CD4-positive, alpha-beta memory T cell (primary cell): ENCODE measurements at regions not wholly inside any gene's neighbourhood (a gene's known extent, or its start where the extent isn't known, plus 50 kb on each side); places are given as distances from the start of the nearest gene placed in this dataset.

ENCODE experiments used
- CTCF ChIA-PET: fragments of 350-600 bp; sonication (Branson Sonifier 250); formaldehyde crosslinking; loops from one replicate; lab custom pipeline; 2021; ENCODE audit warnings: inconsistent platforms; ENCODE audit not compliant: partially characterized antibody; lab: Charles Lee
- POLR2A ChIA-PET: fragments of 350-600 bp; sonication (Branson Sonifier 250); formaldehyde crosslinking; loops from one replicate; lab custom pipeline; 2021; ENCODE audit not compliant: partially characterized antibody; lab: Charles Lee
- DNase-seq, 5 donors: peaks; one replicate each; pipeline versions ENCODE4 v3.0.0 to v3.0.0-alpha.2; 2020 to 2022; ENCODE audit warnings: mixed read lengths in 1 of 5
- H3K27ac ChIP-seq: one replicate; pipeline ENCODE4 v1.7.0; 2013; ENCODE audit warnings: low read depth, low read length
- H3K27me3 ChIP-seq: 2 replicates; pipeline ENCODE4 v1.7.0; 2013; ENCODE audit warnings: mild to moderate bottlenecking, low read length, moderate library complexity; ENCODE audit not compliant: insufficient read depth
- H3K36me3 ChIP-seq: 2 replicates; pipeline ENCODE4 v1.7.0; 2013; ENCODE audit warnings: mild to moderate bottlenecking, low read length, moderate library complexity; ENCODE audit not compliant: insufficient read depth
- H3K4me1 ChIP-seq: 2 replicates; pipeline ENCODE4 v1.7.0; 2013; ENCODE audit warnings: mild to moderate bottlenecking, low read length, moderate library complexity; ENCODE audit not compliant: insufficient read depth
- H3K4me3 ChIP-seq, 2 donors: one replicate each; pipeline ENCODE4 v1.7.0; 2013; ENCODE audit warnings: low read length in 2 of 2, mild to moderate bottlenecking in 1 of 2
- H3K9me3 ChIP-seq, 2 donors: one replicate each; pipeline ENCODE4 v1.7.0; 2013; ENCODE audit warnings: low read length in 2 of 2, control low read depth in 1 of 2; ENCODE audit not compliant: control insufficient read depth in 1 of 2
- H3K27ac Mint-ChIP-seq, 7 donors: one replicate each; pipeline ENCODE4 v1.8.0; 2020 to 2021; ENCODE audit warnings: mixed read lengths in 7 of 7, mild to moderate bottlenecking in 6 of 7, inconsistent platforms in 3 of 7, moderate library complexity in 3 of 7
- H3K27me3 Mint-ChIP-seq, 2 donors: one replicate each; pipeline ENCODE4 v1.8.0; 2020 to 2021; ENCODE audit warnings: mixed read lengths in 2 of 2
- H3K36me3 Mint-ChIP-seq, 2 donors: one replicate each; pipeline ENCODE4 v1.8.0; 2020 to 2021; ENCODE audit warnings: mixed read lengths in 2 of 2, inconsistent platforms in 1 of 2, mild to moderate bottlenecking in 1 of 2
- H3K4me1 Mint-ChIP-seq, 4 donors: one replicate each; pipeline ENCODE4 v1.8.0; 2020 to 2021; ENCODE audit warnings: mixed read lengths in 4 of 4, mild to moderate bottlenecking in 1 of 4
- H3K4me3 Mint-ChIP-seq, 8 donors: one replicate each; pipeline ENCODE4 v1.8.0; 2020 to 2021; ENCODE audit warnings: mixed read lengths in 8 of 8, mild to moderate bottlenecking in 7 of 8, moderate library complexity in 6 of 8, inconsistent platforms in 3 of 8
- H3K9me3 Mint-ChIP-seq, 8 donors: one replicate each; pipeline ENCODE4 v1.8.0; 2020 to 2021; ENCODE audit warnings: mixed read lengths in 8 of 8, mild to moderate bottlenecking in 5 of 8, inconsistent platforms in 3 of 8, moderate library complexity in 1 of 8
- intact Hi-C: fragments of 100-400 bp; cut with micrococcal nuclease; formaldehyde crosslinking; loops from one replicate; pipeline ENCODE4 v1.15.1; 2023

GRCh38 chr2:133705287-133705686, 137.0 kb upstream of the NCKAP5 start:
- intact Hi-C loops, result no loop called here
- Mint-ChIP-seq H3K27me3 (no peaks in the 10 kb centered on the region), H3K9me3 (peaks cover 0 to 8% (median 5%) of the 10 kb centered on the region in 8 donors), H3K27ac (no peak overlapping the region), H3K4me1 (no peaks in the 10 kb centered on the region), H3K4me3 (no peak overlapping the region), H3K36me3 (no peaks in the 10 kb centered on the region)
- Histone ChIP-seq H3K27ac (no peak overlapping the region), H3K4me1 (no peaks in the 10 kb centered on the region), H3K9me3 (no peaks in the 10 kb centered on the region), H3K36me3 (no peaks in the 10 kb centered on the region), H3K4me3 (no peak overlapping the region), H3K27me3 (no peaks in the 10 kb centered on the region)
- no peak for DNase-seq
- ChIA-PET CTCF (no interaction called here), POLR2A (no interaction called here)

GRCh38 chr2:133710613-133711012, 142.3 kb upstream of the NCKAP5 start:
- Mint-ChIP-seq H3K36me3 (no peaks in the 10 kb centered on the region), H3K9me3 (peaks cover 0 to 8% (median 1%) of the 10 kb centered on the region in 8 donors), H3K27me3 (peaks cover 0 to 7% of the 10 kb centered on the region in 2 donors), H3K4me3 (no peak overlapping the region), H3K27ac (no peak overlapping the region), H3K4me1 (no peaks in the 10 kb centered on the region)
- Histone ChIP-seq H3K9me3 (no peaks in the 10 kb centered on the region), H3K27ac (no peak overlapping the region), H3K4me1 (no peaks in the 10 kb centered on the region), H3K36me3 (no peaks in the 10 kb centered on the region), H3K27me3 (no peaks in the 10 kb centered on the region), H3K4me3 (no peak overlapping the region)
- CTCF ChIA-PET, result no interaction called here
- no peak for DNase-seq
- intact Hi-C loops, result no loop called here
- POLR2A ChIA-PET, result no interaction called here

GRCh38 chr2:133711201-133711600, 142.9 kb upstream of the NCKAP5 start:
- Histone ChIP-seq H3K27me3 (no peaks in the 10 kb centered on the region), H3K36me3 (no peaks in the 10 kb centered on the region), H3K9me3 (no peaks in the 10 kb centered on the region), H3K27ac (no peak overlapping the region), H3K4me3 (no peak overlapping the region), H3K4me1 (no peaks in the 10 kb centered on the region)
- DNase-seq, result no peak
- Mint-ChIP-seq H3K4me3 (no peak overlapping the region), H3K27me3 (peaks cover 0 to 7% of the 10 kb centered on the region in 2 donors), H3K27ac (no peak overlapping the region), H3K36me3 (no peaks in the 10 kb centered on the region), H3K9me3 (peaks cover 0 to 8% (median 1%) of the 10 kb centered on the region in 8 donors), H3K4me1 (no peaks in the 10 kb centered on the region)
- intact Hi-C loops, result no loop called here
- ChIA-PET POLR2A (no interaction called here), CTCF (no interaction called here)

GRCh38 chr2:133711806-133712205, 143.5 kb upstream of the NCKAP5 start:
- CTCF ChIA-PET, result no interaction called here
- Mint-ChIP-seq H3K4me1 (no peaks in the 10 kb centered on the region), H3K27ac (no peak overlapping the region), H3K9me3 (peaks cover 0 to 5% (median 1%) of the 10 kb centered on the region in 8 donors), H3K27me3 (peaks cover 0 to 7% of the 10 kb centered on the region in 2 donors), H3K36me3 (no peaks in the 10 kb centered on the region), H3K4me3 (no peak overlapping the region)
- Histone ChIP-seq H3K27ac (no peak overlapping the region), H3K4me3 (no peak overlapping the region), H3K9me3 (no peaks in the 10 kb centered on the region), H3K4me1 (no peaks in the 10 kb centered on the region), H3K36me3 (no peaks in the 10 kb centered on the region), H3K27me3 (no peaks in the 10 kb centered on the region)
- intact Hi-C loops, result no loop called here
- POLR2A ChIA-PET, result no interaction called here
- DNase-seq, result no peak

- CTCF ChIA-PET, result no interaction called here
- Mint-ChIP-seq H3K9me3 (peaks cover 0 to 4% (median 1%) of the 10 kb centered on the region in 8 donors), H3K4me3 (no peak overlapping the region), H3K36me3 (no peaks in the 10 kb centered on the region), H3K27me3 (peaks cover 0 to 7% of the 10 kb centered on the region in 2 donors), H3K4me1 (no peaks in the 10 kb centered on the region), H3K27ac (no peak overlapping the region)
- H3K4me3 ChIP-seq, result no peak overlapping the region
- H3K9me3 ChIP-seq, result no peaks in the 10 kb centered on the region
- no peaks in the 10 kb centered on the region for H3K36me3 ChIP-seq
- H3K4me1 ChIP-seq, result no peaks in the 10 kb centered on the region
- H3K27me3 ChIP-seq, result no peaks in the 10 kb centered on the region
- intact Hi-C loops, result no loop called here
- no peak overlapping the region for H3K27ac ChIP-seq
- POLR2A ChIA-PET, result no interaction called here
- no peak for DNase-seq
Observed at GRCh38 chr2:133712369-133712768, 144.1 kb upstream of the NCKAP5 start.

- H3K4me3 ChIP-seq, result no peak overlapping the region
- ChIA-PET POLR2A (no interaction called here), CTCF (no interaction called here)
- Mint-ChIP-seq H3K27me3 (peaks cover 0 to 7% of the 10 kb centered on the region in 2 donors), H3K27ac (no peak overlapping the region), H3K4me3 (no peak overlapping the region), H3K9me3 (peaks cover 0 to 4% (median 1%) of the 10 kb centered on the region in 8 donors), H3K36me3 (no peaks in the 10 kb centered on the region), H3K4me1 (no peaks in the 10 kb centered on the region)
- H3K27ac ChIP-seq, result no peak overlapping the region
- intact Hi-C loops, result no loop called here
- DNase-seq, result no peak
- no peaks in the 10 kb centered on the region for H3K36me3 ChIP-seq
- H3K27me3 ChIP-seq, result no peaks in the 10 kb centered on the region
- H3K4me1 ChIP-seq, result no peaks in the 10 kb centered on the region
- no peaks in the 10 kb centered on the region for H3K9me3 ChIP-seq
Observed at GRCh38 chr2:133713049-133713580, 144.9 kb upstream of the NCKAP5 start.

GRCh38 chr2:133716166-133716565, 147.9 kb upstream of the NCKAP5 start:
- ChIA-PET CTCF (no interaction called here), POLR2A (no interaction called here)
- Histone ChIP-seq H3K27me3 (no peaks in the 10 kb centered on the region), H3K4me1 (no peaks in the 10 kb centered on the region), H3K27ac (no peak overlapping the region), H3K9me3 (no peaks in the 10 kb centered on the region), H3K4me3 (no peak overlapping the region), H3K36me3 (no peaks in the 10 kb centered on the region)
- no peak for DNase-seq
- Mint-ChIP-seq H3K27me3 (peaks cover 0 to 7% of the 10 kb centered on the region in 2 donors), H3K4me1 (no peaks in the 10 kb centered on the region), H3K4me3 (no peak overlapping the region), H3K27ac (no peak overlapping the region), H3K9me3 (no peaks in the 10 kb centered on the region), H3K36me3 (no peaks in the 10 kb centered on the region)
- intact Hi-C loops, result no loop called here

- Mint-ChIP-seq H3K27me3 (peaks cover 0 to 5% of the 10 kb centered on the region in 2 donors), H3K27ac (no peak overlapping the region), H3K4me1 (no peaks in the 10 kb centered on the region), H3K9me3 (no peaks in the 10 kb centered on the region), H3K4me3 (no peak overlapping the region), H3K36me3 (no peaks in the 10 kb centered on the region)
- H3K36me3 ChIP-seq, result no peaks in the 10 kb centered on the region
- no peak for DNase-seq
- POLR2A ChIA-PET, result no interaction called here
- H3K27me3 ChIP-seq, result no peaks in the 10 kb centered on the region
- no peaks in the 10 kb centered on the region for H3K9me3 ChIP-seq
- intact Hi-C loops, result no loop called here
- H3K4me3 ChIP-seq, result no peak overlapping the region
- CTCF ChIA-PET, result no interaction called here
- H3K27ac ChIP-seq, result no peak overlapping the region
- no peaks in the 10 kb centered on the region for H3K4me1 ChIP-seq
Observed at GRCh38 chr2:133717497-133717896, 149.2 kb upstream of the NCKAP5 start.
